Prostate gland (tissue), 2 donors: ENCODE measurements at regions not wholly inside any gene's neighbourhood (a gene's known extent, or its start where the extent isn't known, plus 50 kb on each side); places are given as distances from the start of the nearest gene placed in this dataset.

Experiments used
- POLR2A ChIP-seq: fragments of 450-650 bp; IDR thresholded peaks from one replicate; pipeline ENCODE4 v1.6.1; 2016; ENCODE audit warnings: antibody characterized with exemption, mild to moderate bottlenecking
- POLR2AphosphoS5 ChIP-seq: sonication (generic); formaldehyde crosslinking; IDR thresholded peaks from one replicate; pipeline ENCODE4 v1.6.1; 2017; ENCODE audit warnings: antibody characterized with exemption
- TF ChIP-seq, protein P1 (sequence below), 4 experiments: fragments of 200-600 bp in 2 of 4; fragments of 450-650 bp in 2 of 4; sonication (generic) in 2 of 4; IDR thresholded peaks; 1 replicate in 3 of 4; 2 replicates in 1 of 4; pipeline ENCODE4 v1.5.1; 2016 to 2019; ENCODE audit warnings: antibody characterized with exemption in 4 of 4, mild to moderate bottlenecking in 2 of 4, moderate library complexity in 2 of 4

DNA sequence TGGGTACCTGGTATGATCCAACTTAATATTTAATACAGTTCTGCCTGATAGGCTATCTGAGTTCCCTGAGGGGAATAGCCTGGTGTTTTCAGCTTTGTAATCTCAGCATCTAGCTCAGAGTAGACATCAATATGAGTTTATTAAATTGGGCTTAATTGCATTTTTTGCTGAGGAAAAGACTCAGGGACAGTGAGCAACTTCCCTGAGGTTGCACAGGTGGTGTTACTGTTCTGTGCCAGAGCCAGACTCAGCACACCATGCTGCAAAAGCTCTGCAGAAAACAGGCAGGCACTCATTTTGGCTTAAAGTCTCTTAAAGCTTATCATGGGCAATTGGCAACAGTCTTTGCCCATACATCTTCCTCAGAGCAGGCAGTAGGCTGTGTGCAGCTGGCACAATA, 90.5 kb upstream of the JUN start:
- TF ChIP-seq, protein P1, sequence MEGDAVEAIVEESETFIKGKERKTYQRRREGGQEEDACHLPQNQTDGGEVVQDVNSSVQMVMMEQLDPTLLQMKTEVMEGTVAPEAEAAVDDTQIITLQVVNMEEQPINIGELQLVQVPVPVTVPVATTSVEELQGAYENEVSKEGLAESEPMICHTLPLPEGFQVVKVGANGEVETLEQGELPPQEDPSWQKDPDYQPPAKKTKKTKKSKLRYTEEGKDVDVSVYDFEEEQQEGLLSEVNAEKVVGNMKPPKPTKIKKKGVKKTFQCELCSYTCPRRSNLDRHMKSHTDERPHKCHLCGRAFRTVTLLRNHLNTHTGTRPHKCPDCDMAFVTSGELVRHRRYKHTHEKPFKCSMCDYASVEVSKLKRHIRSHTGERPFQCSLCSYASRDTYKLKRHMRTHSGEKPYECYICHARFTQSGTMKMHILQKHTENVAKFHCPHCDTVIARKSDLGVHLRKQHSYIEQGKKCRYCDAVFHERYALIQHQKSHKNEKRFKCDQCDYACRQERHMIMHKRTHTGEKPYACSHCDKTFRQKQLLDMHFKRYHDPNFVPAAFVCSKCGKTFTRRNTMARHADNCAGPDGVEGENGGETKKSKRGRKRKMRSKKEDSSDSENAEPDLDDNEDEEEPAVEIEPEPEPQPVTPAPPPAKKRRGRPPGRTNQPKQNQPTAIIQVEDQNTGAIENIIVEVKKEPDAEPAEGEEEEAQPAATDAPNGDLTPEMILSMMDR (IDR thresholded peaks at IDR 0.05) = no peak
- TF ChIP-seq POLR2AphosphoS5 (no peak), POLR2A (no peak)
